DLD1 (cell line): ENCODE measurements at regions not wholly inside any gene's neighbourhood (a gene's known extent, or its start where the extent isn't known, plus 50 kb on each side); places are given as distances from the start of the nearest gene placed in this dataset.

Experiments
- in situ Hi-C: cut with HindIII; loops from 2 replicates; pipeline ENCODE4 v1.10.0; 2017; ENCODE audit warnings: low sequenced_read_pairs

GRCh38 chr9:82208741-82209450 lies 220.3 kb downstream of the SPATA31D1 start:
- in situ Hi-C loops, result loop anchor here (10.0 kb wide), 1 partner anchor 184 kb away; no protein-coding TSS in a partner anchor

DNA sequence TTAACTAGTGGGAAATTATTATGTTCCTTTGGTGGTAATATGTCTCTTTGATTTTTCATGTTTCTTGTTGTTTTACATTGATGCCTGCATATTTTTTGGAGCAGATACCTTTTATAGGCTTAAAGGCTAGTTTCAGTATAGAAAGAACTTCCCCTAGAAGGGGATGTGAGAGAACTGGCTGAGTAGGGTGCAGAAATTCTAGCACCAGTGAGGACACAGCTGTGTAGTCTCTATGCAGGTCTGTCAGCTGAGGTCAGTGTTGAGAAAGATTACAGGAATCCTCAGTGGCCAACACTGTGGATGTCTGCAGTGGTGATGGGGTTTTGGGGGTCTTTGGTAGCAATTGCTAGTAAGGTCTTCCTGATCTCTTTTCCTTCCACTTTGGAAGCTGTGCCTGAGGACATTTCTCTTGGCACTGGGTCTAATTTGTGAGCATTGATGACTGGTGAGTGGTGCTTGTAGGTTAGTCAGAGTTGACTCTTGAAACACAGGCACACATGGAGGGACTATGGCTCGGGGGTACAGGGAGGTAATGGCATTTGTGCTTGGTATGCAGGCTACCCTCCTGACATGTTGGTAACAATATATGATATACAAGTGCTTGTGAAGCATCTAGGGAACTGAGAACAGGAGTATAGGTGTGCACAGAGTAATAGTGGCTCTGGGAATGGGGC lies 221.4 kb downstream of the SPATA31D1 start:
- in situ Hi-C loops, result loop anchor here (10.0 kb wide), 1 partner anchor 185 kb away; no protein-coding TSS in a partner anchor

DNA sequence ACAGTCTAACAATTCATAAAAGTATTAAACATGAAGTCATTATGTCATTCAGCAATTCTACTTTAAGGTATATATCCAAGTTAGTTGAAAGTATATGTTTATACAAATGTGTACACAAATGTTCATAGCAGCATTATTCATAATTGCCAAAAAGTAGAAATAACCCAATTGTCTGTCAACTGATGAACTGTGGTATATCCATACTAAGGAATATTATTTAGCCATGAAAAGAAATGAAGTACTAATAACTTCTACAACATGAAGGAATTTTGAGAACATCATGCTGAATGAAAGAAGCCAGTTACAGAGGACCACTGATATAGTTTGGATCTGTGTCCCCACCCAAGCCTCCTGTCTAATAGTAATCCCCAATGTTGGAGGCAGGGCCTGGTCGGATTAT lies 224.3 kb downstream of the SPATA31D1 start:
- in situ Hi-C loops, result no loop called here

DNA sequence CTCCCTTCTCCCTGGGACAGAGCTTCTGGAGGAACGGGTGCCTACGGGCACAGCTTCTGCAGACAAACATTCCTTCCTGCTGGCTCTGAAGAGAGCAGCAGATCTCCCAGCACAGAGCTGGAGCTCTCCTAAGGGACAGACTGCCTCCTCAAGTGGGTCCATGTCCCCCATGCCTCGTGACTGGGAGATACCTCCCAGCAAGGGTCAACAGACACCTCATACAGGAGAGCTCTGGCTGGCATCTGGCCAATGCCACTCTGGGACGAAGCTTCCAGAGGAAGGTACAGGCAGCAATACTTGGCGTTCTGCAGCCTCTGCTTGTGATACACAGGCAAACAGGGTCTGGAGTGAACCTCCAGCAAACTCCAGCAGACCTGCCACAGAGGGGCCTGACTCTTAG lies 227.9 kb downstream of the SPATA31D1 start:
- in situ Hi-C loops, result no loop called here

DNA sequence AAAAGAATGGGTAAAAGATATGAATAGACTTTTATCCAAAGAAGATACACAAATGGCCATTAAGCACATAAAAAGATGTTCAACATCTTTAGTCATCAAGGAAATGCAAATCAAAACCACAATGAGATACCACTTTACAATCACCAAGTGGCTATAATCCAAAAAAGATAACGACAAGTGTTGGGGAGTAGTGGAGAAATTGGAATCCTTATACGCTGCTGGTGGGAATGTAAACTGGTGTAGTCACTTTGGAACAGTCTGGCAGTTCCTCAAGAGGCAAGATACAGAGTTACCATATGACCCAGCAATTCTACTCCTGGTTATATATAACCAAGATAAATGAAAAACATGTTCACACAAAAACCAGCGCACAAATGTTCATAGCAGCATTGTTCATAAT lies 234.9 kb downstream of the SPATA31D1 start:
- in situ Hi-C loops, result no loop called here

- in situ Hi-C loops, result no loop called here
These were observed 242.8 kb downstream of the SPATA31D1 start for GRCh38 chr9:82231411-82231810.

DNA sequence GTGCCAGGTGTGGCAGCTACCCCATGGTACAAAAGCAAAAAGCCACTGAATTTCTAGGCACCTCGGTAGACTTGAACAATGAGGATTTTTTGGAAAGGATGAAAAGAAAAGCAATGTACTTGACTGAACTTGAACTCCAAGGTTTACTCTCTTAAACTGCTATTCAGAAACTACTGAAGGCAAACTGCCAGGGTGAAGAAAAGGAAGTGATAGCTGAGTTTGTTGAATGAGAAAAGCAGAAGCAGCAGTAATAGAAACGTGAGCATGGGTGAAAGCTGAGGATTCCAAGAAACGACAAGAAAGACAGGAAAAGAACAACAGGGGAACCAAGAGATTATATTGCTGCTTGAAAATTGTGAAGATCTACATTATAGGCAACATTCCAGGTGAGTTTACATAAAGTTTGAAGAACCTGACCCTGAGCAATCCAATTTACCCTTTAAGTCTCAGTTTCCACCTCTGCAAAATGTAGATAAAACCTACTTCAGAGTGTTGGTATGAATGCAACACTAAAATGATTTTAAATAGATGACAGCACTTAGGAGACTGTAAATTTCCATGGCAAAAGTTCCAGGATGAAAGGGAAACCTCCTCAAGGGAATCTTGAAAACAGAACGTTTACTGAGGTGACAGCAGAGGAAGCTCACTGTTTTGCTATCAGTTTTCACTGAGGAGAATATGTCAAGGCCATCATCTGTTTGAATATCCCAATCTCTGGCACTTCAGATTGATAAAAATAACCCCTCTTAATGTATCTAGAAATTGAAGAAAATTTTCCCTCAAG lies 245.8 kb downstream of the SPATA31D1 start:
- in situ Hi-C loops, result no loop called here

DNA sequence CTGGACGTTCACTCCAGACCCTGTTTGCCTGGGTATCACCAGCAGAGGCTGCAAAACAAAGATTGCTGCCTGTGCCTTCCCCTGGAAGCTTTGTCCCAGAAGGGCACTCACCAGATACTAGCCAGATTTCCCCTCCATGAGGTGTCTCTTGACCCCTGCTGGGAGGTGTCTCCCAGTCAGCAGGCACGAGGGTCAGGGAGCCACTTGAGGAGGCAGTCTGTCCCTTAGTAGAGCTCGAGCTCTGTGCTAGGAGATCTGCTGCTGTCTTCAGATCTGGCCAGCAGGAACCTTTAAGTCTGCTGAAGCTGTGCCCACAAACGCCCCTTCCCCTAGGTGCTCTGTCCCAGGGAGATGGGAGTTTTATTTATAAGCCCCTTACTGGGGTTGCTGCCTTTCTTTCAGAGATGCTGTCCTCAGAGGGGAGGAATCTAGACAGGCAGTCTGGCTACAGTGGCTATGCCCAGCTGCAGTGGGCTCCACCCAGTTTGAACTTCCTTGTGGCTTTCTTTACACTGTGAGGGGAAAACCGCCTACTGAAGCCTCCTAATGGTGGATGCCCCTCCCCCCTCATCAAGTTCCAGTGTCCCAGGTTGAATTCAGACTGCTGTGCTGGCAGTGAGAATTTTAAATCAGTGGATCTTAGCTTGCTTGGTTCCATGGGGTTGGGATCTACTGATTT lies 253.9 kb downstream of the SPATA31D1 start:
- in situ Hi-C loops, result no loop called here

- in situ Hi-C loops, result no loop called here
These were observed 258.7 kb downstream of the SPATA31D1 start for GRCh38 chr9:82247318-82247717.

DNA sequence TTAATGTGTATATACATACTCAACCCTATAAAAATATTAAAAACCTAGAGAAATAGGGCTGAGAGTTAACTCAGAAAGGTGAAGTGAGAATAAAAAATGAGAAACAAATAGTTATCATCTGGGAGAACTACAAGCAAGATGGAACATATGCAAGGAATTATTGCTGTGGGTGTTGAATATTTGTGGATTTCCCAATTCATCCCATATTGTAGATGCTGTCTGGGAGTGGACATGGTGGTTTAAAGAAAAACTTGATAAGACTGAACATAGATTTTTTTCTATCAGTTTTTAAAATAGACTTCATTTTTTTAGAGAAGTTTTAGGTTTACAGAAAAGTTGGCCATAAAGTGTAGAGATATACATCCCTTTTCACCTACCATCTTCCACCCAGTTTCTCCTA lies 263.5 kb downstream of the SPATA31D1 start:
- in situ Hi-C loops, result no loop called here

- in situ Hi-C loops, result no loop called here
These were observed 266.2 kb downstream of the SPATA31D1 start for GRCh38 chr9:82254646-82255367.

DNA sequence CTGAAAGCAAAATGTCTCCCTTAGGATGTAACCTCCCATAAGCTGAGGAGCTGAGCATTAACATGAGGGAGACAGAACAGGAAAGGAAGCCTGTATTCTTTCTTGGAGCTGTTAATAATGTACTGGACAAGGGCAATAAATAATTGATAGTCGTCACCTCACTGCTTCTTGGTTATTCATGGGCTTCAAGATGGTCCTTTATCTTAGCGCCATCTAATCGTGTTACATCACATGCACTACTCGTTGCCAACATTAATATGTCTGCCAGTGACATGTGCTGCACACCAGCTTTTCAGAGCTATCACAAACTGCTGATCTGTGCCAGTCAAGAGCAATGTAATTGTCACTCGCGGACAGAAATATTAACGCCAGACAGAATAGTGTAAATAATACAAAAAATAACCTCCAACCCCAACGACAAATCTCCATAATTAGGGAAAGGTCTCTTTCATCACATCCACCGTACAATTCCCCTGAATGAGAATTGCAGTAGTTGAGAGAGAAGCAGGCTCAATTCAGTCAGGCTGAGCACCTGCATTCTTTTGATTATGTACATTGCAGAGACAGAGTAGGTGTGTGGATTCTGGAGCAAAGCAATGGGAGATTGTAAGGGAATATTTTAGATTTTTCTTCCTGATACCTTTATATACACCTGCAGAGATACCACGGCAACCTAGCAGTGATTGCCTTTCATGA lies 267.1 kb downstream of the SPATA31D1 start:
- in situ Hi-C loops, result no loop called here

GRCh38 chr9:82260691-82261090 lies 272.1 kb downstream of the SPATA31D1 start:
- in situ Hi-C loops, result no loop called here

GRCh38 chr9:82263619-82264018 lies 275.0 kb downstream of the SPATA31D1 start:
- in situ Hi-C loops, result no loop called here

- in situ Hi-C loops, result no loop called here
These were observed 282.6 kb downstream of the SPATA31D1 start for GRCh38 chr9:82271106-82271561.

DNA sequence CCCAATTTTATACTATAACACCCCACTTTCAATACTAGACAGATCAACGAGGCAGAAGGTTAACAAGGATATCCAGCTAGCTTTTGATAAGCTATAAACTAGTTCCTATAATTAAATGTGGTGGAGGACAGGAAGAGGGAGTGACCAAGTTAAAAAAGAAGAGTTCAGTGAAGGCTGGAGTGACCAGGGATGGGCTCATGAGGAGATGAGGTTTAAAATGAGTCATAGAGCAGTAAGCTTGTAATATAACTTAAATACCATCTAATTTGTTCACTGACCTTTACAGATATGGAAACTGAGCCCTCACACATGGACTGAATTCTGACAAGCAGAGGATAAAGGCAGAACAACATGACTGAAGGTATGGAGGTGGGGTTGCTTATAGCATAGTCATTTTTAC lies 284.5 kb downstream of the SPATA31D1 start:
- in situ Hi-C loops, result no loop called here

DNA sequence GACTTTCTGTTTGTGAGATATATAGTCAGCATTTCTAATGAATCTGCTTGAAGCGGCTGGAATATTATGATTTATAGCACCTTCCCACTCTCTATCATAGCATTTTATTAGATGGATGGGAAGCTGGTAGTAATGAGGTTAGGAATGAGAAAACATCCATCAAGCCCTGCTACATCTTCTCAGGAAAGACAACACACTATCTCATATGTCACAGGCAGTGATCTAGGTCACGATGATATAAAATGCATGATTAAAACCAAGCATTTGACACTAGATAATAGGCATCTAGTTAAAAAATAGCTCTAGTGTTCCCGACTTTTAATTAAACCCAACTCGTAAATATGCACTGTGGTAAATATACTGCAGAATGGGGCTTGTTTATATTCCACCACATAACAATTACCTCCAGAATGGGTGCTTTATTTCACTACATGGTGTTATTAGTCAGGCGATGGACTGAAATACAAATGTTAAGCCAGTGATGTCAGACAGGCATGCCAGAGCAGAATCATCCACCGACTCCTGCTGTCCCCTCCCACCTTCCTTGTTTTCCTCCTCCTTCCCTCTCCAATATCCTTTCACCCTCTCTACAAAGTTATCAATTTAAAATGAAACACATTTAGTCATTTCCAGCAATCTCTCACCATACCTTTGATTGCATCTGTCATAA lies 286.8 kb downstream of the SPATA31D1 start:
- in situ Hi-C loops, result no loop called here

DNA sequence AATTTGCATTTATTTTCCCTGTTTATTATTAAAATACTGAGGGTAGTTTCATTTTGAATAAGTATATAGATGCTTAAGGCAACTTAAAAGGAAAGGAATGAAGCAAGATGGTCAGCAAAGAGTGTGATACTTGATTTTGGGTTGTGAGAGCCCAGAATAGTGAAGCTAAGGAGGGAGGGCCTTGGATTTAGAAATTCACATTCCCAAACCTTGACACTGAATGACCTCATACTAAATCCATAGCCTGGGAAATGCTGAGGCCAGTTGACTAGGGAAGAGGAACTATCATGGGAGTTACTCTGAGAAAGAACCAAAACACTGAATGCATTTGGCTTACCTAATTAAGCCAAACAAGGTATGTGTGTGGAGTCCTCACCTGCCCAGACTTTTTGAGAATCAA lies 292.5 kb downstream of the SPATA31D1 start:
- in situ Hi-C loops, result no loop called here

GRCh38 chr9:82284758-82285157 lies 296.2 kb downstream of the SPATA31D1 start:
- in situ Hi-C loops, result no loop called here
